Osteoblast (primary cell): ENCODE measurements at regions not wholly inside any gene's neighbourhood (a gene's known extent, or its start where the extent isn't known, plus 50 kb on each side); places are given as distances from the start of the nearest gene placed in this dataset.
A peak's percentile ranks its signal among the peaks of the same experiment; 100 is the strongest.

Source experiments
- DNase-seq: peaks from one replicate; pipeline ENCODE4 v3.0.0; 2011; ENCODE audit warnings: low spot score, mixed read lengths; ENCODE audit not compliant: insufficient read length; ENCODE audit errors: missing footprints
- H2AFZ ChIP-seq: 2 replicates; pipeline ENCODE4 v1.6.0; 2011; ENCODE audit warnings: mild to moderate bottlenecking, low read length
- H3K27ac ChIP-seq: 2 replicates; pipeline ENCODE4 v1.5.1; 2011; ENCODE audit warnings: mild to moderate bottlenecking, low read depth, low read length, moderate library complexity
- H3K27me3 ChIP-seq: 2 replicates; pipeline ENCODE4 v1.6.0; 2012; ENCODE audit warnings: mild to moderate bottlenecking, control low read depth, inconsistent platforms, low read length, moderate library complexity; ENCODE audit not compliant: insufficient read depth
- H3K36me3 ChIP-seq: 2 replicates; pipeline ENCODE4 v1.5.1; 2011; ENCODE audit warnings: mild to moderate bottlenecking, low read length, control low read depth, moderate library complexity; ENCODE audit not compliant: insufficient read depth
- H3K4me1 ChIP-seq: 2 replicates; pipeline ENCODE4 v1.5.1; 2011; ENCODE audit warnings: mild to moderate bottlenecking, low read length, control low read depth, moderate library complexity; ENCODE audit not compliant: insufficient read depth
- H3K4me2 ChIP-seq: 2 replicates; pipeline ENCODE4 v1.6.0; 2011; ENCODE audit warnings: mild to moderate bottlenecking, low read length; ENCODE audit not compliant: insufficient read depth
- H3K4me3 ChIP-seq: fragments of 200-600 bp; sonication (generic); 3 replicates; pipeline ENCODE4 v1.5.1; 2012; ENCODE audit warnings: mild to moderate bottlenecking, low read length, inconsistent platforms; ENCODE audit not compliant: insufficient read depth
- H3K79me2 ChIP-seq: 2 replicates; pipeline ENCODE4 v1.6.0; 2012; ENCODE audit warnings: mild to moderate bottlenecking, low read length, control low read depth, inconsistent platforms; ENCODE audit not compliant: insufficient read depth
- H3K9me3 ChIP-seq: 2 replicates; pipeline ENCODE4 v1.5.1; 2011; ENCODE audit warnings: low read depth, low read length, control low read depth
- H4K20me1 ChIP-seq: 2 replicates; pipeline ENCODE4 v1.6.0; 2012; ENCODE audit warnings: mild to moderate bottlenecking, low read length, control low read depth; ENCODE audit not compliant: insufficient read depth
- CTCF ChIP-seq: IDR thresholded peaks from 2 replicates; pipeline ENCODE4 v1.5.1; 2011; ENCODE audit warnings: mild to moderate bottlenecking, low read depth, low read length, moderate library complexity; ENCODE audit errors: extremely low read depth

DNA sequence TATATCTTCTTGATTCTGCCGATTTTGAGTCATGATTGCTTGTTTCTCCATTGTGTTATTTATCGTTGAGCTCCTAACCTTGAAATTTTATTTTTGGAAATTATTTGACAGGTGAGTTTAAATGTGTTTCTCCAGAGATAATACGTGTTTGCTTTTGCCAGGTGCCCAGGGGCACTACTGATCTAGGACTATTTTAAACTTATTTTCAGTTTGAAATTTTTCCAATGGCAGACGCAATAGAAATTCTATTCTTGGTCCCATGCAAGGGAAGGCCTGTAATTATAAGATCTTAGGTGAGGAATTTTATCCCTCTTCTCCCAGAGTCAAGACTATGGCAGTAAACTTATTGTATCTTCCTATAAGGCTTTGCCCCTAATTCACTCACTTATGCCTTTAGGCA, 252.8 kb downstream of the AEBP2 start:
- no peak overlapping the region for H3K4me2 ChIP-seq
- H3K27me3 ChIP-seq = no peaks in the 10 kb centered on the region
- H4K20me1 ChIP-seq = no peaks in the 10 kb centered on the region
- peaks cover 4% of the 10 kb centered on the region for H3K4me1 ChIP-seq
- TF ChIP-seq CTCF = no peak
- no peaks in the 10 kb centered on the region for H3K9me3 ChIP-seq
- no peak for DNase-seq
- H3K27ac ChIP-seq = no peak overlapping the region
- no peaks in the 10 kb centered on the region for H3K79me2 ChIP-seq
- H3K4me3 ChIP-seq = no peak overlapping the region
- no peaks in the 10 kb centered on the region for H3K36me3 ChIP-seq
- no peak overlapping the region for H2AFZ ChIP-seq

GRCh38 chr12:19692566-19692965, 253.3 kb downstream of the AEBP2 start:
- Histone ChIP-seq H3K27ac (no peak overlapping the region), H3K36me3 (no peaks in the 10 kb centered on the region), H3K4me2 (no peak overlapping the region), H4K20me1 (no peaks in the 10 kb centered on the region), H3K27me3 (no peaks in the 10 kb centered on the region), H3K4me1 (peaks cover 4% of the 10 kb centered on the region), H3K9me3 (no peaks in the 10 kb centered on the region), H3K79me2 (no peaks in the 10 kb centered on the region), H2AFZ (no peak overlapping the region), H3K4me3 (no peak overlapping the region)
- DNase-seq = no peak
- no peak for TF ChIP-seq CTCF

DNA sequence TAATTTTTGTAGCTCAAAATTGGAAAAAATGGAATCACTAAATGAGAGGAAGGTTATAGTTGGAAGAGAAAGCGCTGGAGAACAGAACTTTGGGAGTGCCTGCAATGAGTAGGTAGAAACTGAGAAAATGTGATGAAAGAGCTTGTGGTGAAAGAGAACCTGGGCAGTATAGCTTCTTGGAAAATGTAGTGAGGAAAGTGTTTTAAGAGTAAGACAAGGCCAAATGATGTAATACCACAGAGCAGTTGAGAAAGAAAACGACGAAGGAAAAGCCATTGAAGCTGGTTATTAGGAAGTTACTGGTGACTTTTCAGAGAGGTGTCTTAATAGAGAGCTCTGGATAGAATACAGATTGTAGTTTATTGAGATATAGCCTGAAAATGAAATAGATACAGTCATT, 255.3 kb downstream of the AEBP2 start:
- Histone ChIP-seq H3K27ac (no peak overlapping the region), H4K20me1 (no peaks in the 10 kb centered on the region), H3K4me2 (no peak overlapping the region), H3K4me1 (peaks cover 4% of the 10 kb centered on the region), H3K79me2 (no peaks in the 10 kb centered on the region), H3K9me3 (no peaks in the 10 kb centered on the region), H2AFZ (peak overlapping the region; percentile 10), H3K4me3 (no peak overlapping the region), H3K27me3 (no peaks in the 10 kb centered on the region), H3K36me3 (no peaks in the 10 kb centered on the region)
- DNase-seq = no peak
- no peak for TF ChIP-seq CTCF

GRCh38 chr12:19695244-19696098, 256.2 kb downstream of the AEBP2 start:
- Histone ChIP-seq H3K79me2 (no peaks in the 10 kb centered on the region), H2AFZ (no peak overlapping the region), H3K36me3 (no peaks in the 10 kb centered on the region), H3K27me3 (no peaks in the 10 kb centered on the region), H3K4me3 (no peak overlapping the region), H3K4me2 (no peak overlapping the region), H3K9me3 (no peaks in the 10 kb centered on the region), H3K4me1 (peaks cover 4% of the 10 kb centered on the region), H3K27ac (no peak overlapping the region), H4K20me1 (no peaks in the 10 kb centered on the region)
- DNase-seq = peak; percentile 53
- no peak for TF ChIP-seq CTCF
